Tibial nerve (tissue), 3 donors: ENCODE measurements at regions not wholly inside any gene's neighbourhood (a gene's known extent, or its start where the extent isn't known, plus 50 kb on each side); places are given as distances from the start of the nearest gene placed in this dataset.

Experiments used
- POLR2A ChIP-seq, 2 donors: fragments of 450-650 bp; IDR thresholded peaks; one replicate each; pipeline ENCODE4 v1.6.1; 2017; ENCODE audit warnings: antibody characterized with exemption in 2 of 2, mild to moderate bottlenecking in 2 of 2, moderate library complexity in 2 of 2
- TF ChIP-seq, protein P1 (sequence below), 5 experiments: fragments of 200-600 bp in 3 of 5; fragments of 450-650 bp in 2 of 5; sonication (generic) in 3 of 5; IDR thresholded peaks; one replicate each; pipeline ENCODE4 v1.5.1; 2016 to 2019; ENCODE audit warnings: antibody characterized with exemption in 5 of 5, mild to moderate bottlenecking in 3 of 5, moderate library complexity in 2 of 5

DNA sequence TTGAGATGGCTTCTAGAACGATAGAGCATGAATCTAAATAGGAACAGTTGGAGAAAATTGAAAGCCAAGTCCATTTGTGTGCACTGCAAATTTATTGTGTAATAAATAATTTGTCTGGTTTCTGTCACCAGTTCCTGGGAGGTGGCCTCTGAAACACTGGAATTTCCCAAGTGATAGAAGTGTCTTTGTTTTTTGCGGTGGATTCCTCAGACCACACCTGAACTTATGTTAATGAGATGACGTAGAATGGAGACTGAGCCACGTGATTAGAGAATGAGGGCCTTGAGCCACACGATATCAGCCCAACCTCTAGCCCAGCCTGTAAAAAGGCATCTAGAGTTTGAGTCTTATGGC is 105.1 kb downstream of the MSX2 start:
- TF ChIP-seq, protein P1, sequence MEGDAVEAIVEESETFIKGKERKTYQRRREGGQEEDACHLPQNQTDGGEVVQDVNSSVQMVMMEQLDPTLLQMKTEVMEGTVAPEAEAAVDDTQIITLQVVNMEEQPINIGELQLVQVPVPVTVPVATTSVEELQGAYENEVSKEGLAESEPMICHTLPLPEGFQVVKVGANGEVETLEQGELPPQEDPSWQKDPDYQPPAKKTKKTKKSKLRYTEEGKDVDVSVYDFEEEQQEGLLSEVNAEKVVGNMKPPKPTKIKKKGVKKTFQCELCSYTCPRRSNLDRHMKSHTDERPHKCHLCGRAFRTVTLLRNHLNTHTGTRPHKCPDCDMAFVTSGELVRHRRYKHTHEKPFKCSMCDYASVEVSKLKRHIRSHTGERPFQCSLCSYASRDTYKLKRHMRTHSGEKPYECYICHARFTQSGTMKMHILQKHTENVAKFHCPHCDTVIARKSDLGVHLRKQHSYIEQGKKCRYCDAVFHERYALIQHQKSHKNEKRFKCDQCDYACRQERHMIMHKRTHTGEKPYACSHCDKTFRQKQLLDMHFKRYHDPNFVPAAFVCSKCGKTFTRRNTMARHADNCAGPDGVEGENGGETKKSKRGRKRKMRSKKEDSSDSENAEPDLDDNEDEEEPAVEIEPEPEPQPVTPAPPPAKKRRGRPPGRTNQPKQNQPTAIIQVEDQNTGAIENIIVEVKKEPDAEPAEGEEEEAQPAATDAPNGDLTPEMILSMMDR (IDR thresholded peaks at IDR 0.05): no peak
- no peak for TF ChIP-seq POLR2A (IDR thresholded peaks at IDR 0.05)
